MM.1S (cell line): ENCODE measurements at regions not wholly inside any gene's neighbourhood (a gene's known extent, or its start where the extent isn't known, plus 50 kb on each side); places are given as distances from the start of the nearest gene placed in this dataset.
"Not testable (repeated sequence)": the region's sequence is repeated elsewhere in the genome, so short reads cannot be mapped to it uniquely, and the experiment has no call there.

ENCODE experiments used
- EZH2 ChIP-seq: fragments of 300-600 bp; sonication (generic); optimal IDR thresholded peaks from 2 replicates; pipeline ENCODE3; 2017; ENCODE audit warnings: low read depth, mild to moderate bottlenecking, antibody characterized with exemption, low read length, mixed read lengths
- EZH2phosphoT487 ChIP-seq: fragments of 300-600 bp; sonication (generic); IDR thresholded peaks from 2 replicates; pipeline ENCODE4 v1.6.1; 2018; ENCODE audit warnings: antibody characterized with exemption, low read length
- TF ChIP-seq, protein P1 (sequence below): fragments of 300-600 bp; sonication (generic); IDR thresholded peaks from 2 replicates; pipeline ENCODE4 v1.5.1; 2016; ENCODE audit warnings: antibody characterized with exemption, low read length, mixed read lengths

DNA sequence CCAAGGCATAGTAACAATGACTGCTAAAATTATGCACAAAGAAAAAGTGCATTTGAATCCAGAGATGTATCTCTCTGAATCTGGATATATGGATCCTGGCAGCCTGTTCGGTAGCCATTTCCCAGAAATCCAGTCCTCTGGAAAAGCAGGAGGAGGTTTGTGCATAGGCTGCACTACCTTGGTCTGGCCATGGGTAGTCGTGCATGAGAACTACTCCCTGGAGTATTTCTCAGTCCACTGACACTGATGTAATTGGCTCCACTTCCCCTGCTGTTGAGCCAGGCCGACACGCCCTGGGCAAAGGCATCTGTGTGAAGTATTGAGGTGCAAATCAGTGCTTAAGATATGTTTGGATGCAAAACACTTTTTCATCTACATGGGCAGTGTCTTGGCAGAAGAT, 2793.8 kb downstream of the RPIA start:
- TF ChIP-seq, protein P1, sequence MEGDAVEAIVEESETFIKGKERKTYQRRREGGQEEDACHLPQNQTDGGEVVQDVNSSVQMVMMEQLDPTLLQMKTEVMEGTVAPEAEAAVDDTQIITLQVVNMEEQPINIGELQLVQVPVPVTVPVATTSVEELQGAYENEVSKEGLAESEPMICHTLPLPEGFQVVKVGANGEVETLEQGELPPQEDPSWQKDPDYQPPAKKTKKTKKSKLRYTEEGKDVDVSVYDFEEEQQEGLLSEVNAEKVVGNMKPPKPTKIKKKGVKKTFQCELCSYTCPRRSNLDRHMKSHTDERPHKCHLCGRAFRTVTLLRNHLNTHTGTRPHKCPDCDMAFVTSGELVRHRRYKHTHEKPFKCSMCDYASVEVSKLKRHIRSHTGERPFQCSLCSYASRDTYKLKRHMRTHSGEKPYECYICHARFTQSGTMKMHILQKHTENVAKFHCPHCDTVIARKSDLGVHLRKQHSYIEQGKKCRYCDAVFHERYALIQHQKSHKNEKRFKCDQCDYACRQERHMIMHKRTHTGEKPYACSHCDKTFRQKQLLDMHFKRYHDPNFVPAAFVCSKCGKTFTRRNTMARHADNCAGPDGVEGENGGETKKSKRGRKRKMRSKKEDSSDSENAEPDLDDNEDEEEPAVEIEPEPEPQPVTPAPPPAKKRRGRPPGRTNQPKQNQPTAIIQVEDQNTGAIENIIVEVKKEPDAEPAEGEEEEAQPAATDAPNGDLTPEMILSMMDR = not testable (repeated sequence)
- TF ChIP-seq EZH2, EZH2phosphoT487: not testable (repeated sequence)
